Superior temporal gyrus (tissue), 1 donor: ENCODE measurements at regions not wholly inside any gene's neighbourhood (a gene's known extent, or its start where the extent isn't known, plus 50 kb on each side); places are given as distances from the start of the nearest gene placed in this dataset.

ENCODE experiments used
- DNase-seq: peaks from one replicate; pipeline ENCODE4 v3.0.0-alpha.2; 2016; ENCODE audit errors: extremely low spot score

DNA sequence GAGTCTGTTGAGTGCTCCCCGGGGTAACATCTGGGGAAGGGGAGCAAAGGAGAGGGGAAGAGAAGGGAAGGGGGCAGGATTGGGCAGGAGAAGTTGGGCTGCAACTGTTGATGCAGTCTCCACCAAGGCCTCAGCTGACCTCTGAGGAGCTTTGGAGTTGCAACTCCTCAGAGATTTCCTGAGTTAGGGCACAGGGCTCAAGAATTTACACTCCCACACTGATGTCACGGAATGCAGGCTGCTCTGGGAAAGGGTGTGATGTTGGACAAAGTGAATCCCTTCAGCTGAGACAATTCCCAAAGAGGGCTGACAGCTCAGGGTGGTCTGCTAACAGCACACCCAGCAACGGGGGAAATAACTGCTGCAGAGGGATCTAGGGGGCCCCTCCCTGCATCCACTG, 295.6 kb downstream of the PCNX1 start:
- no peak for DNase-seq

DNA sequence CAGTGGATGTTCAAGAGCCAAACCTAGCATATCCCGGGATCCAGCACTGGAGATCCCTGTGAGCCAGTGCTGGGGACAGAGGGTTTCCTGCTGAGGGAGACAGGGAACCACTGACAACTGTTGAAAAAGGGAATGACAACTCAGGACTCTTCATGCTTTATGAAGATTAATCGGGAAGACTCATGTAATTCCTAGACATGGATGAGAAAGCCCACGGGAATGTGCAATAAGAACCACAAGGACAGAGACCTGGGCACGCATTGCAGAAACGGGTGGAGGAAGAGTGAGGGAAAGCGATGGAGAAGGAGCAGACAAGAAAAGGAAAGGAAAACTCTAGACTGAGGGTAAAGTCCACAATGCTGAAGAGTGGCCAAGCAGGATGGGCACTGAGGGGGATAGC, 296.0 kb downstream of the PCNX1 start:
- DNase-seq = no peak

DNA sequence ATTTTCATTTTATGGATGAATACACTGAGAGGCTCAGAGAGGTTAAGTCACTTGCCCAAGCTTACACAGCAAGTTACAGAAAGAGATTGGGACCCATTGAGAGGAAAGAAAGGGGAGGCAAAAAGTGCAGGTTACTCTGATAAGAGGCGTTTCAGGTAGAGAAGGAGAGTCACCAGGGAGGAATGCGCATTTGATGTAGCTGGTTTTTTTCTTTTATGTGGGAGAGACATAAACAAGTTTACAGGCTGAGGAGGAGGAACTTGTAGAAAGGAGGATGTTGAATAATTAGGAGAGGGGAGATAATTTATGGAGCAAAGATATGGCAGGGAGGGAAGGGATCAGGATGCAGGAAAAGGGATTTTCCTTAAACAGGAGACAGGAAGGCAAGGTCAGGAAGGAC, 297.0 kb downstream of the PCNX1 start:
- DNase-seq = no peak

DNA sequence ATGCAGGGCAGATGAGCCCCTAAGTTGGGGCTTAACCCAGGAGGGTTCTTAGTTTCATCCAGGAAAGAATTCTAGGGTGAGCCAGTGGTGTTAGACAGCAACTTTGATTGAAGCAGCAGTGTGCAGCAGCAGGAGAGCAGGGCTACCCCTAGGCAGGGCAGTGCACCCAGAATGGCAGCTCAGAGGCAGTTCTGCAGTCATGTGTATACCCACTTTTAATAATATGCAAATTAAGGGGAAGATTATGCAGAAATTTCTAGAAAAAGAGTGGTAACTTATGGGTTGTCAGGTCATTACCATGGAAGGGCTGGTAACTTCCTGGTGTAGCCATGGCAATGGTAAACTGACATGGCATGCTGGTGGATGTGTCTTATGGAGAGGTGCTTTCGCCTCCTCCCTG, 297.5 kb downstream of the PCNX1 start:
- no peak for DNase-seq

DNA sequence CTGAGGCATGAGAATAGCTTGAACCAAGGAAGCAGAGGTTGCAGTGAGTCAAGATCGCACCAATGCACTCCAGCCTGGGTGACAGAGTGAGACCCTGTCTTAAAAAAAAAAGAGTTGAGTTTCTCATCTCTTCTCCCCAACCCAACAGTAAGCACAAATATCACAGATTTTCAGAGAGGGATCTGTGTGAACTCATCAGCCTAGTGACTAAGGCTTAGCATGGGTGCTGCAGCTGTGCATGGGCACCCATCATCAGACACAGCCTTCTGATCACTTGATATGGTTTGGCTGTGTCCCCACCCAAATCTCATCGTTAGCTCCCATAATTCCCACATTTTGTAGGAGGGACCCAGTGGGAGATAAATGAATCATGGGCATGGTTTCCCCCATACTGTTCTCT, 298.9 kb downstream of the PCNX1 start:
- no peak for DNase-seq

DNA sequence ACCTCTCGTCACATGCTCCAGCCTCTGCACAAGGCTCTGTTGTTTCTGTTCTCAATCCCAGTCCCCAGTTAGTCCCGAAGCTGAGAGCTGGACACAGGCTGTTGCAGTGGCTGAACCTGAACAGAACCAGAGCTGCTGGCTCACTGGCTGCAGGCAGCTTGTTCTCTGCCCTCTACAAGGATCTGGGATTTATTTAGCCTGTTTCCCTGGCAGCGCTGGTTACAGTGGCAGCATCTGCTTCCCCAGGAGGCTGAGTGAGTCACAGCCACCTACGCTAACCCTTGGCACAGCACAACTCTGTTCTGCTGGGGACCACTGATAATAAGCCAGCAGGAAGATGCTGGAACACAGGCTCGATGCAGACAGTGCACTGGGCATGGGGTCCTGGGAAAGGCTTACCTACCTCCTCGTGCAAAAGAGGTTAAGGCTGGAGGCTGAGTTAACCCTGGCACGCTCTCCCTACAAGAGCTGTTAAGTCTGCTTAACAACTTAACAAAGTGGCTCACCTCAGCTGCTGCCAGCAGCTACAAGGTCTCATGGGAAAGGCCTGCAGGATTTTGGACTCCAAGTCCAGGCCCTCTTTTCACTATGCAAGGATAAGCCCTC, 299.6 kb downstream of the PCNX1 start:
- peak; percentile 71 for DNase-seq

DNA sequence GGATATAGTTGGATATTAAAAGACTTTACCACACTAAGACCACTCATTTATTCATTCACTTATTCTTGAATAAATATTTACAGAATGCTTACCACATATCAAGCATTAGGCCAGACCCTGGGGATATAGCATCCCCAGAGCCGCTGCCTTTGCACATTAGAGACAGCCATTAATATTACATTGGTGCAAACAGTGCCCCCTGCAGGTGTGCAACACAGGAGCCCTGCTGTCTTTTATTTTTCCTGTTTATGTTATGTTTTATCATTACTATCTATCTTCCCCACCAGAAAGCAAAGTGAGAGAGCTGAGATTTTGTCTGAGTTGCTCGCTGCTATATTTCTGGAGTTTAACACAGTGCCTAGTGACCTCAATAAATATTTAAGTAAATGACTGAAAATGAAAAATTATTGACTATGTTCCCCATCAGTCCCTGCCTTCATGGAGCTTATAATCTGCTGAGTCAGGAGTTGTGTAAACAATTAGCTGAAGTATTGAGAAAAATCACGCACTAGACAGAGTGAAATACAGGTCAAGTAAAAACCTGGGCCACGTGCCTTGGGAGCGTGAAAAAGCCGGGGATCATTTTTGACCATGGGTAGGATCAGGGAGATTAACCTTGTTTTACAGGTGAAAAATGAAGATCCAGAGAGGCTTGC, 301.6 kb downstream of the PCNX1 start:
- DNase-seq = no peak

DNA sequence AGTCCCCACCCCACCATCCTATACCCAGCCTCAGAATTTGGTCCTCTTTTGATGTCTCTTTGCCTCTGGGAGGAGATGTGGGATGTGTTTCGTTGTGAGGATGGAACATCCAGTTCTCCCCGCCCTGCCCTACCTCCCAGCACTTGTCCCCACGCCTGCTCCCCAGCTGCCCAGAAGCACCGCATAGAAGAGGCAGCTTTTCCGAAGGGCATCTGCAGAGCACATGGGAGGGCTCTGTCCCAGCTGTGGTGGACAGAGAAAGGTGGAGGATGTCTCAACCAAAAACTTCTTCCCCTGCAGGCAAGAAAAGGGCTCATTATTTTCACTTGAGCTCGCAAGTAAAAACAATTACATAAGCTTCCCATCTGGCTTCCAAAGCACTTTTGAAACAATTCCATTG, 302.6 kb downstream of the PCNX1 start:
- DNase-seq = peak; percentile 49

DNA sequence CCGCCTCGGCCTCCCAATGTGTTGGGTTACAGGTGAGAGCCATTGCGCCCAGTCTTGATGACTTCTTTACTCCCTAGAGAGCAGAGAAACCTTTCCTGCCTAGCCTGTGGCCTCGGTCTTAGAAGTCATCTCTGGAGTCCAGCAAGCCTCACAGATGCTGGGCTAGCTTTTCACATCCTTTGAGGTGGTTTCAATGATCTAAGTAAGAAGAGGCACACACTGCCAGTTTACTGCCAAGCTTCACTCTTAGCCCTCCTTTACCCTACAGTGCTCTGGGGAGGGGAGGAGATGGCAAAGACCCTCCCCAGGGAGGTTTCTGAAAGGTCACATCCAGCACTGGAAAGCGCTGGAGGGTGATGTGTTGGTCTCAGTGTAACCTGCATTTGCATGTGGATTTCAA, 304.8 kb downstream of the PCNX1 start:
- no peak for DNase-seq

DNA sequence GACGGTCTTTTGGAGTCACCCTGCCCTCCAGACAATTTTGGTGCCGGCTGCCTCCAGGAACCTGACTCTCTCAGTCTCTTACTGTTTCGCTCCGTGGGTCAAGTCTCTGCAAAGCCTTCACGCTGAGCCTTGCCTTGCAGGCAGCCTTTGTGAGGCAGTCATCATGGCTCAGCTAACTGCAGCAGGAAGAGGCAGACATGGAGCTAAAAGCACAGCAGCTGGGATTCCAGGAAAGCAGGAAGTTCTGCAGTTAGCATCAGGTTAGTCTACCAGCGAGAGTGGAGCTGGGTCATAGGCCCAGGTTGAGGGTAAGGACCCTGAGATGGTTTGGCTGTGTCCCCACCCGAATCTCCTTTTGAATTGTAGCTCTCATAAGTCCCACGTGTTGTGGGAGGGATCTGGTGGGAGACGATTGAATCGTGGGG, 305.4 kb downstream of the PCNX1 start:
- DNase-seq = peak; percentile 47

DNA sequence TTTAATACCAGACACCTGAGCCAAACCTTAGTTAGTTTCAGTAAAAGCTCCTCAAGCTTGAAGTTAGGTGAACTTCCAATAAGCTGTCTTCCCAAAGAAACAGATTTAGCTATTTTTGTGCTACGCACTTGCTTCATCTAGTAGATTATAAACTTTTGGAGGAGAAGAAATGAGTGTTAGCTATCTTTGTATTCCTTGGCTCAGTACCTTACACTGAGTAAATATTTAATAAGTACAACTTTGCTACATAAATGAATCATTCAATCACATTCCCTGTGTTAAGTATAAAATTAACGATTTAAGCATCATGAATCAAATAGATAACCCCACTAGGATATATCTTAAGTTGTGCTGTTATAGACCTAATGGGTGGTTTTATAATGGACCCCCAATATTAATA, 307.0 kb downstream of the PCNX1 start:
- DNase-seq = no peak

DNA sequence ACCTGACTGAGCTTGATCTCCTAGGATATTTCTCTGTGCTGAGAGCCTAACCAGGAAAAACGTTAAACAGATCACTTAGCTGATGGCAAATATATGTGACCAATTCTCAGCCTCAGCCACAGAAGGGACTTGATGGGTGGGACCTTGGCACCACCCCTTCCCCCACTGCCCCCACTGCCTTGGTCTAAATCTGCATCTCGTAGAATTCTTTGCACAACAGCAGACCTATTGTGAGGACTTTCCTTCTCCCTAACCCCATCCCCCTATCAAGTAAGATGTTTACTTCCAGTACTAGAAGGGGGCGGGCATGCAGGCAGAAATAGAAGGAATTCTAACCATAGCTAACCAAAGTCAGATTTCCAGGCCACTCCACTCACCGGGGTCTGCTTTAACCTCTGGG, 313.2 kb downstream of the PCNX1 start:
- DNase-seq = no peak

DNA sequence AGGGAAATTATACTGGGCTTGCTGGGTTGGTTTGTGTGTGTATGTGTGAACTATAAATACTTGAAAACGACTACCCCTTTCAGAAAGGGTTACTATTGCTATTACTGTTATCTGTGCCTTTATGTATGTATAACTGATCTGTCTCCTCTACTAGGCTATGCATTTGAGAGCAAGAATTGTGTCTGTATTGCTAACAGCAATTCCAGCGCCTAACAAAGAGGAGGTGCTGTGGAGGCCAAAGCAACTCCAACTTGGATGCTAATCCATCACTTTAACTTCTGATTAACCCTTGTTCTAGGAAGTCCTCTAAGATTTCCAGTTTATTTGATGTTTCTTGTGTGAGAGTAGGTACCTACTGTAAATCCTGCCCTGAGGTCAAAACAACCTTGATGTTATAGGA, 313.9 kb downstream of the PCNX1 start:
- no peak for DNase-seq

DNA sequence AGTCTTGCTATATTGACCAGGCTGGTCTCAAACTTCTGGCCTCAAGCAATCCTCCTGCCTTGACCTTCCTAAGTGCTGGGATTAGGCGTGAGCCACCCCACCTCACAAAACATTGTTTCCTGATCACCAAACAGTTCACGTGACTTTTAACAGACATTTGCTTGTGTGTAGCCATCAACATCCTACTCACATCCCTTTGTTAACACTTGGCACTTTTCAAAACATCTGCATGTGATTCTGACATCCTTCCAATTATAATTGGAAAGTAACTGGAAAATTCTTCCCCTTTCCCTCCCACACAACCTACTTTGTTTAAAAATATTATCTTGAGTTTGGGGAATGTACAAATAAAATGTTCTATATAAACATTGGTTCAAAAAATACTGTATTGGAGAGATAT, 317.9 kb downstream of the PCNX1 start:
- DNase-seq = no peak

DNA sequence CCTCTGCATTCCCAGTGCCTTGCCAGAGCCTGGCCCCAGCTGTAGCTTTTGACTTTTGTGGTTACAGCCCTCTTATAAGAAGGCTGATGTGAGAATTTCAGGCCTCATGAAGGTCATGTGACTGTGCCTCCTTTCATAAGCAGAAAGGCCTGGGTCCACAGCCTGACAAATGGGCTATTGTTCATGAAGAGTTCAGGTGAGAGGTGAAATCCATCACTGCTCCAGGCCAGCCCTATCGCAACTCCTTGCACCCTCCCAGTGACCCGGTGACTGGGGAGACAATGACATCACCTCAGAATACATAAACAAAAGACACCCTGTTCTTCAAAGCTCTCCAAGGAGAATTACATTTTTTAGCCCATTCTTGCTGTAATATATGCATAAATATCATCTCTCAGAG, 321.5 kb downstream of the PCNX1 start:
- no peak for DNase-seq

DNA sequence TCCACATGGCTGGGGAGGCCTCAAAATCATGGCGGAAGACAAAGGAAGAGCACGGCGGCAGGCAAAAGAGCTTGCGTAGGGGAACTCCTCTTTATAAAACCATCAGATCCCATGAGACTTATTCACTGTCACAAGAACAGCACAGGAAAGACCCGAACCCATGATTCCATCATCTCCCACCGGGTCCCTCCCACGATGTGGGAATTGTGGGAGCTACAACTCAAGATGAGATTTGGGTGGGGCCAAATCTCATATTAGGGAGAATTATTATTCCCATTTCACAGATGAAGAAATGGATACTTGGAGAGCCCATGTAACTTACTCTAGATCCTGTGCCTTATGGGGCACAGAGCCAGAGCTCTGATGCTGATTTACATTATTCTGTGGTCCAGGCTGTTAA, 322.6 kb downstream of the PCNX1 start:
- DNase-seq = no peak

DNA sequence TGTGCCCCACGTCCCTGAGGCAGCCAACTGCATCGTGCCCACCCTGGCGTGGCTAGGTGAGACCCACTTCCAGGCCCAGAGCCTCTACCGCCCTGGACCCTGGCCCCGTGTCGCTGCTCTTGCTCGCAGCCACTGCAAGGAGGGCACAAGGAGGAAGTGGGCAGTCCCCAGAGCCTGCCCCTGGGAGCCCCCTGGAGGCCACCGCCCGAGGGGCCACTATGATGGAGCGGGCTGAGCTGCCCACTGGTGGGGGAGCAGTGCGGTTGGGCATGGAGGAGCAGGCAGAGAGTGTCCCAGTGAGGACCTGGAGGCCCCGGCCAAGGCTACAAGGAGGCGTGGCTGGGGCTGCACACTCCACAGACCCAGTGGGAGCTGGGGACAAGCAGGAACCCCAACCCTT, 323.6 kb downstream of the PCNX1 start:
- DNase-seq = no peak

DNA sequence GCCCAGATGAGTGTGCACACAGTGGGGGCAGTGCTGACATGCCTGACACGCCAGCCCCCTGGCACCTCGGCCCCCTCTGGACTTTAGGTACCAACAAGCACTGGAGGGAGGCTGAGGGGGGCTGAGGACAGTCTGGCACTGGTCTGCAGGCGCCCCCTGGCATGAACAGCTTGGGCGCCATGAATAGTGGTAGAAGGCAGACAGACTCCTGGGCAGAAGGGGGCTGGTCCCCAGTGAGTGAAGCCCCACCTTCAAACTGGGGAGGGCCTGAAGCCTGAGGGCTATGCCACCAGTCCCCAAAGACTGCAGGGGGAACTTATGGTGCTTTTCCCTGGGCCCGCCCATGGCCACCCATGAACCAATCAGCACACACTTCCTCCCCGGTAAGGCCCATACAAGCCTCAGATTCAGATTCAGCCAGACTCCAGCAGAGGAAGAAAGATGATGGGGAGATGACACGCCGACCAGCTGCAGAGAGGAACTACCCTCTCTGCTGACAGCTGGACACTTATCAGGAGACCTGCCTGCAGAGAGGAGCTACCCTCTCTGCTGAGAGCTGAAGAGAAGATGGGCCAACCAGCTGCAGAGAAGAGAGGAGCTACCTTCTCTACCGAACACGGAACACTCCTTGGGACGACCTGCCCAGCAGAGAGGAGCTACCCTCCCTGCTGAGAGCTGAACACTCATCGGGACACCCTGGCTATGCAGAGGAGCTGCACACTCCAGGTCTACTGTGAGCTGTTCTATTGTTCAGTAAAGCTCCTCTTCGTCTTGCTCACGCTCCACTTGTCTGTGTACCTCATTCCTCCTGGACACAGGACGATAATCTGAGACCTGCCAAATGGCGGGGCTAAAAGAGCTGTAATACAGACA, 324.5 kb downstream of the PCNX1 start:
- DNase-seq = no peak

DNA sequence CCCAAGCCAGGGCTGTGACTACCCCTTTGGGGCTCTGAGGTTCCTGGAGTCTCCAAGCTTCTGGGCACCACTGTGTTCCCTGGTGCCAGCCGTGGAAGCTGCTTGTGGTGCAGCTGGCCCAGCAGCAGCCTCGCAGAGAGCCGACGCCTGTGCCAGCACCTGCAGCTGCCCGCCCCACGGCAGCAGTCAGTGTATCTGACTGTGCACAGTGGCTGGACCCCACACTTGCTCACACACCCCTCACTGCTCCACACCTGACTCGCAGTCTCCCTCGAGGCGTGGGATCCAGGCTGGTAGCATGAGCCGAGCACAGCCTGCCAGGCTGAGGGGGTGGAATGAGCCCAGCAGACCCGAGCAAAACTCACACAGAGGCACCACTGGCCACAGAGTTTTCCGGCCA, 325.2 kb downstream of the PCNX1 start:
- DNase-seq = no peak

DNA sequence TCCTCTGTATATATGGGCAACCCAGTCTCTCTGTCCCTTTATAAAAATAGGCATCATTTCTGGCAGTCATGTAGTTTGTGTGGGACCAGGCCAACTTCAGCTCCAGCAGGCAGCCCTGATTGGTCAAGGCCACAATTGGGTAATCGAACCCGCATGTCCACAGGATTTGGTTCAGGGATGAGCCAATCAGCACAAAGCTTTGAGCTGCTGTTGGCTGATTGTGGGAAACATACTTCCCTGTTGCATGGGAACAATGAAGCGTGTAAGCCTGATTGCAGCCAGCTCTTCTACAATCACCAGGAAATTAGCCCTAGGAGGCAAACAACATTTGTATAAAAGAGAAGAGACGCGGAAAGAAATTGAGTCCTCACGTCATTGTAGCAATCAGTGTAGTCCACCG, 328.6 kb downstream of the PCNX1 start:
- peak; percentile 69 for DNase-seq

DNA sequence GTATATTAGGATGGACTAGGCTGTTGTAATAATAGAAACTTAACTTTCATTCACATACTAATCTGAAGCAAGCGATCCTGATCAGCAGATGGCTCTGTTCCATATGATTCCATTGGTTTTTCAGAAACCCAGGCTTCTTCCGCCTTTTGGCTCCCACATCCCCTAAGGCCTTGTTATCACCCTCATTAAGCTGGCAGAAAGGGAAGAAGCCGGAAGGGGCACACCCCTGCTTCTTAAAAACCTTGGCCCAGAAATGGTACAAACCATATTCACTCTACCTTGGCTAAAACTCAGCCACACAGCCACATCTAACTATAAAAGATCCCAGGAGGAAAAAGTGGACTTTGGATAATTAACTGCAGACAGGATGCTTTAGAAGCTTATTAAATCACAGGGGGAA, 329.2 kb downstream of the PCNX1 start:
- no peak for DNase-seq

DNA sequence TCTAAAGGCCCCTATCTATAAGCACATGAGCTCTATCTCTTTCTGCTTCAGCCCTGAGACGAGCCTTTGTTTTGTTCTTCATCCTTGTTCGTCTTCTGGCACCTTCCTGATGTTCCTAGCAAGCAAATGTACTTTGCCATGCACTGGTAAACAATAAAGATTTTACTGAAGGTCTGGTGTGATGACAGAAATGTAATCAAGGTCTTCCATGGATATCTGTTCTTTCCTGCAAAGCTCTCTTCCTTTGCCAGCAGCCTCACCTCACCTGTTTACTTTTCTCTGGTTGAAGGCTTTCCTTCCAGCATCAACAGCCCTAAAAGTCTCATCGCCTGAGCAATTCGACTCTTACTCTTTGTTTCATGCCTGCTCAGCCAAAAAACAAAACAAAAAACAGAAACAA, 330.3 kb downstream of the PCNX1 start:
- no peak for DNase-seq

DNA sequence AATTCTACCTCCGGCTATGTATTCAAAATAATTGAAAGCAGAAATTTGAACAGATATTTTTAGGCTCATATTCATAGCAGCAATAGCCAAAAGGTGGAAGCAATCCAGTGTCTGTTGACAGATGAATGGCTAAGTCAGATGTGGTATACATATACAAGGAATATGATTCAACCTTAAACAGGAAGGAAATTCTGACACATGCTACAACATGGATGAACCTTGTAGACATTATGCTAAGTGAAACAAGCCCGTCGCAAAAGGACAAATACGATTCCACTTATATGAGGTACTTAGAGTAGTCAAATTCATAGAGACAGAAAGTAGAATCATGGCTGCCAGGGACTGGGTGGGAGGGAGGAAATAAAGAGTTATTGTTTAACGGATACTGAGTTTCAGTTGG, 331.6 kb downstream of the PCNX1 start:
- DNase-seq = no peak
